ENCODE measurements at regions not wholly inside any gene's neighbourhood (a gene's known extent, or its start where the extent isn't known, plus 50 kb on each side); places are given as distances from the start of the nearest gene placed in this dataset.

DNA sequence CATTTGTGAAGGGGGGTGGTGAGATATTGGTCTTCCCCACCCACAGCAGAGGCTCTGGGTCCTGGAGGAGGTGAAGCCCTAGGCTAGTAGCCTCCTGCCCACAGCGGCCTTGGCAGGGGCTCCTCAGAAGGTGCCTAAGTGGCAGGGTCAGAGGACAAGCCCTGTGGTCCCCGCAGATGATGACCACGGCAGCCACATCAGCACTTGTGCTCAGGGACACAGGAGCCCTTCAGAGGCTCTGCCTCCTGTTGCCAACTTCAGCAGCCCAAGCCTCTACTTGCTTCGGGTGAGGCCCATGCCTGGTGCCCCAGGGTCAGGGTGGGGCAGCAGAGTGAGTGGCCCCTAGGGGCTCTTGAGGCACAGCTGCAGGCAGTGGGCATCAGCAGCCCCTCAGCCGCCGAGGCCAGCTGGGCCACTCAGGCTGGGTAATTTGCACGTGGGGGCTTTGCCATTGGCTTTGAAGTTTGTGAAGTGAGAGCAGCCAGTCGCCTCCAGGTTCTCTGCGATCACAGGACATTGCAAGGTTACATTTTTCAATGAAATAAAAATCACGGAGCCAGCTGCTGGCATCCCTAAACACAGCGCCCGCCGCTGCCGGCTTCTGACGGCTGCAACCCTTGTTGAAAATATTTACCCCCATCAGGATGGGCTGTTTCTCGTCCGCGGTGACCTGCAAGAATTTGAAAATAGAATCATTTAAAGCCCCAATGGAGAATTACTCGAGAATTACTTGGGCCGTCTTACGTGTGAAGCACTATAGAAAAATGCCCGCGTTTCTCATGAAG is 108.5 kb downstream of the HMX1 start:
- no peak for TF ChIP-seq ZFX (IDR thresholded peaks at IDR 0.05; ENCODE audit: borderline replicate concordance)
- TF ChIP-seq, protein P1, sequence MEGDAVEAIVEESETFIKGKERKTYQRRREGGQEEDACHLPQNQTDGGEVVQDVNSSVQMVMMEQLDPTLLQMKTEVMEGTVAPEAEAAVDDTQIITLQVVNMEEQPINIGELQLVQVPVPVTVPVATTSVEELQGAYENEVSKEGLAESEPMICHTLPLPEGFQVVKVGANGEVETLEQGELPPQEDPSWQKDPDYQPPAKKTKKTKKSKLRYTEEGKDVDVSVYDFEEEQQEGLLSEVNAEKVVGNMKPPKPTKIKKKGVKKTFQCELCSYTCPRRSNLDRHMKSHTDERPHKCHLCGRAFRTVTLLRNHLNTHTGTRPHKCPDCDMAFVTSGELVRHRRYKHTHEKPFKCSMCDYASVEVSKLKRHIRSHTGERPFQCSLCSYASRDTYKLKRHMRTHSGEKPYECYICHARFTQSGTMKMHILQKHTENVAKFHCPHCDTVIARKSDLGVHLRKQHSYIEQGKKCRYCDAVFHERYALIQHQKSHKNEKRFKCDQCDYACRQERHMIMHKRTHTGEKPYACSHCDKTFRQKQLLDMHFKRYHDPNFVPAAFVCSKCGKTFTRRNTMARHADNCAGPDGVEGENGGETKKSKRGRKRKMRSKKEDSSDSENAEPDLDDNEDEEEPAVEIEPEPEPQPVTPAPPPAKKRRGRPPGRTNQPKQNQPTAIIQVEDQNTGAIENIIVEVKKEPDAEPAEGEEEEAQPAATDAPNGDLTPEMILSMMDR (IDR thresholded peaks at IDR 0.05), result no peak
- no peak overlapping the region for H3K27ac ChIP-seq

DNA sequence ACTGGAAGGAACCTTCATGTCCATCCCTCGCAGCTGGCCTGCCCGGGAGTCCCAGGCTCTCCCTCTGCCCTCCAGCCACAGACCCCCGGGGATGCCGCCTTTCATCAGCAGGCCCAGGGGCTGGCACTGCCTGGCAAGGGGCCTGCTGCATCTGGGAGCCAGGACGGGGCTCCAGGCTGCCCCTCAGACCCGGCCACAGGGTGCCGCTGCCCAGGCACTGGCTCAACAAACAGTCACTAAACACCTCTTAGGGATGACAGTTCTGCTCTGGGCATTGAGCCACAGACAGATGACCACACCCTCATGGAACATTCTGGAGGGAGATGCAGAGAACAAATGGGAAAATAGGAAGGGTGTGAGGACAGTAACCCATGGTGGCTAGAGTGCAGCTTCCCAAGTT is 109.3 kb downstream of the HMX1 start:
- no peak overlapping the region for H3K27ac ChIP-seq
- TF ChIP-seq ZFX (IDR thresholded peaks at IDR 0.05; ENCODE audit: borderline replicate concordance), result no peak
- TF ChIP-seq, protein P1 (IDR thresholded peaks at IDR 0.05), result no peak

DNA sequence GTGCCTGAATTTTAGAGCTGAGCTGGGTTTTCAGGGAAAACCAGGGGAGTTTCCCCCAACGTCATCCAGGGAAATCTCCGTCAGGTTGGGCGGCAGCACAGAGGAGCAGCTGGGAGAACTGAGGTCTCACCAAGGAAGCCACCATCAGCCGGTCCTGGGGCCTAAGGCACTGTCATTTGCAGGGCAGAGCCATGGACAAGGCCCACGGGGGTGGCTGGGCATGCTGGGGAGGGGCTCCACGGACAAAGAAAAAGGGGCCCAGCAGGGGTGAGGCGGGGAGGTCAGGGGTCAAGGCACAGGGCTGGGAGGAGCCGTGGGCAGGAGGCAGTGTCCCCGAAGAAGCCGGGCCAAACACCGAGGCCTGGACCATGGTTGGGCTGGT is 109.8 kb downstream of the HMX1 start:
- TF ChIP-seq ZFX (IDR thresholded peaks at IDR 0.05; ENCODE audit: borderline replicate concordance), result no peak
- TF ChIP-seq, protein P1 (IDR thresholded peaks at IDR 0.05), result no peak
- H3K27ac ChIP-seq, result no peak overlapping the region

DNA sequence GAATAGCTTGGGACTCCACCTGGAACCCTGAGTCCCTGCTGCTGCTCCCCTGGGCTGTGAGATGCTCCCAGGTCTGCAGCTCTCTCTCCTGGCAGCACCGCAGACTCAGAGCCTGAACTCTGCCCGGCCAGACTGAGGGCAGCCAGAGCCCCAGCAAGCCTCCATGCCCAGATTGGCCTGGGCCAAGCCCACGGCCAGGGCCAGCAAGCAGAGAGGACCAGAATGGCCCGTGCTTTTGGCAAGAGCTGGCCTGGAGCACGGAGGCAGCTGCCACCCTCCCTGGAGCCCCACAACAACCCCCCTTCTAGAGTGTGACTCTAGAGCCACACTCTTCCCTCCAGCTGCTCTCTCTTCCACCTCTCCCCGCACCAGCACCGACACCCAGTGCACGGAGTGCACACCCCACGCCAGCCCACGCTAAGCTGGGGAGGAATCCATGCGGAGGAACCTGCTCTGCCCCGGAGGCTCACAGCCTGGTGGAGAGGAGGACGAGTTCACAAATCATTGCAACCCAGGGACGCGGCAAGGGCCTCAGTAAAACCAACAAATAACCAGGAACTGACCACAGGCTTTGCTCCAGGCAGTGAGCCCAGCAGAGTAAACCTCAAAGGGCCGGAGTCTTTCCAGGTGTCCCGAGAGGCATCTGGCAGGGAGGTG is 110.3 kb downstream of the HMX1 start:
- H3K27ac ChIP-seq, result no peak overlapping the region
- TF ChIP-seq, protein P1 (IDR thresholded peaks at IDR 0.05), result no peak
- no peak for TF ChIP-seq ZFX (IDR thresholded peaks at IDR 0.05; ENCODE audit: borderline replicate concordance)

DNA sequence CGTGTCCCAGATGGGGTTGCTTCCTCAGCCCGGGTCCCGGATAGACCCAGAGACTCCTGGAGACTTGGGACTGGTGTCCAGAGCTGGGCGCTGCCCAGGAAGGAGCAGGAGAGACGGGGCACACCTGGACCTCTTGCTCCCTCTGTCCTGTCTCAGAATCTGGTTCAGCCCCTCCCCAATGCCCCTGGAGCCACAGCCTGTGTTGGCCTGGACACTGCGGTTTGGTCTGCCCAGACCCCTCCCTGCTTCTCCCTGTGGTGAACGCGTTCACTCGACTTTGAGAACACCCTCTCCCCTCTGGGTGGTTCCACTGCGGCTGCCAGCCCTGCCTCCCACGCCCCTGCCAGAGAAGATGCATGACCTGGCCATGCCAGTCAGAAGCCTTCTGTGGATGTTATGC is 111.1 kb downstream of the HMX1 start:
- TF ChIP-seq, protein P1 (IDR thresholded peaks at IDR 0.05), result no peak
- no peak for TF ChIP-seq ZFX (IDR thresholded peaks at IDR 0.05; ENCODE audit: borderline replicate concordance)
- no peak overlapping the region for H3K27ac ChIP-seq

DNA sequence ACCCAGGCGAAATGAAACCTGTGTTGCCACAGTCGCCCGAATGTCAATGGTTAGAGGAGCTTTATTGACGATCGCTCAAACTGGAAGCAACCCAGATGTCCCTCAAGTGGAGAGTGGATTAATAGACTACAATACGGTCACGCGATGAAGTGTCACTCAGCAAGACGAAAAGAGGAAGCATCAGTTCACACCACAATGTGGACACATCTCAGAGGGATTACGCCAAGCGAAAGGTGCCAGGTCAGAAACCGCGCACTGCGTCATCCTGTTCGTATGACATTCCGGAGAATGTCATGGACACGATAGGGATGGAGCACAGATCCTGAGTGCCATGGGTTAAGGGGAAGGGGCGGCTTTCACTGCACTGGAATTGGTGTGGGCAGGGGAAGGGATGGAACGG is 111.7 kb downstream of the HMX1 start:
- H3K27ac ChIP-seq, result no peak overlapping the region
- TF ChIP-seq ZFX (IDR thresholded peaks at IDR 0.05; ENCODE audit: borderline replicate concordance), result no peak
- TF ChIP-seq, protein P1 (IDR thresholded peaks at IDR 0.05), result no peak

DNA sequence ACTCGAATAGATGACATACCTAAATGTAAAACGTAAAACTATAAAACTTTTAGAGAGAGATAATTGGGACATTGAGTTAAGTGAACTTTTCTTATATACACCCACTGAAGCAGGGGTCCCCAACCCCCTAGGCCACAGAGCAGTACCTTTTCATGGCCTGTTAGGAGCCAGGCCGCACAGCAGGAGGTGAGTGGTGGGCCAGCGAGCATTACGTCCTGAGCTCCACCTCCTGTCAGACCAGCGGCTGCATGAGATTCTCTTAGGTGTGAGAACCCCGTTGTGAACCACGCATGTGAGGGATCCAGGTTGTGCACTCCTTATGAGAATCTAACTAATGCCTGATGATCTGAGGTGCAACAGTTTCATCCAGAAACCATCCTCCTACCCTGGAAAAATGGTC is 114.8 kb downstream of the HMX1 start:
- TF ChIP-seq ZFX (IDR thresholded peaks at IDR 0.05; ENCODE audit: borderline replicate concordance), result no peak
- TF ChIP-seq, protein P1 (IDR thresholded peaks at IDR 0.05), result no peak
- no peak overlapping the region for H3K27ac ChIP-seq
